ENCODE measurements at regions not wholly inside any gene's neighbourhood (a gene's known extent, or its start where the extent isn't known, plus 50 kb on each side); places are given as distances from the start of the nearest gene placed in this dataset.
"Not testable (repeated sequence)": the region's sequence is repeated elsewhere in the genome, so short reads cannot be mapped to it uniquely, and the experiment has no call there.

- Mint-ChIP-seq H3K4me1 (no peaks in the 10 kb centered on the region), H3K9me3 (peaks cover 4% of the 10 kb centered on the region), H3K36me3 (ENCODE audit: low read depth) (no peaks in the 10 kb centered on the region), H3K27me3 (peaks cover 26% of the 10 kb centered on the region), H3K27ac (no peak overlapping the region), H3K4me3 (no peak overlapping the region)
- no peak for ATAC-seq (replicated peaks)
Measured at GRCh38 chr3:72036899-72037298, 252.0 kb upstream of the PROK2 start.

GRCh38 chr3:72035606-72036005, 250.7 kb upstream of the PROK2 start:
- no peak for ATAC-seq (replicated peaks)
- no peaks in the 10 kb centered on the region for H3K4me1 Mint-ChIP-seq
- no peak overlapping the region for H3K27ac Mint-ChIP-seq
- no peak overlapping the region for H3K4me3 Mint-ChIP-seq
- H3K36me3 Mint-ChIP-seq (ENCODE audit: low read depth): no peaks in the 10 kb centered on the region
- peaks cover 24% of the 10 kb centered on the region for H3K27me3 Mint-ChIP-seq
- H3K9me3 Mint-ChIP-seq: peaks cover 4% of the 10 kb centered on the region

GRCh38 chr3:72034986-72035385, 250.0 kb upstream of the PROK2 start:
- Mint-ChIP-seq H3K9me3 (peaks cover 4% of the 10 kb centered on the region), H3K27me3 (peaks cover 20% of the 10 kb centered on the region), H3K4me1 (no peaks in the 10 kb centered on the region), H3K4me3 (no peak overlapping the region), H3K27ac (no peak overlapping the region), H3K36me3 (ENCODE audit: low read depth) (no peaks in the 10 kb centered on the region)
- peak; percentile 28 for ATAC-seq (replicated peaks)

GRCh38 chr3:72033666-72034428, 248.9 kb upstream of the PROK2 start:
- Mint-ChIP-seq H3K36me3 (ENCODE audit: low read depth) (no peaks in the 10 kb centered on the region), H3K27me3 (peaks cover 20% of the 10 kb centered on the region), H3K9me3 (peaks cover 4% of the 10 kb centered on the region), H3K4me1 (no peaks in the 10 kb centered on the region), H3K4me3 (no peak overlapping the region), H3K27ac (no peak overlapping the region)
- ATAC-seq (replicated peaks): peak; percentile 39

GRCh38 chr3:72032441-72033135, 247.6 kb upstream of the PROK2 start:
- Mint-ChIP-seq H3K4me1 (no peaks in the 10 kb centered on the region), H3K4me3 (no peak overlapping the region), H3K27ac (no peak overlapping the region), H3K36me3 (ENCODE audit: low read depth) (no peaks in the 10 kb centered on the region), H3K9me3 (peaks cover 3% of the 10 kb centered on the region), H3K27me3 (peaks cover 16% of the 10 kb centered on the region)
- ATAC-seq (replicated peaks): no peak

GRCh38 chr3:72031581-72031980, 246.6 kb upstream of the PROK2 start:
- ATAC-seq (replicated peaks): peak; percentile 62
- Mint-ChIP-seq H3K27ac (no peak overlapping the region), H3K27me3 (peaks cover 13% of the 10 kb centered on the region), H3K4me1 (no peaks in the 10 kb centered on the region), H3K9me3 (no peaks in the 10 kb centered on the region), H3K36me3 (ENCODE audit: low read depth) (no peaks in the 10 kb centered on the region), H3K4me3 (no peak overlapping the region)

- H3K36me3 Mint-ChIP-seq (ENCODE audit: low read depth); H3K4me3 Mint-ChIP-seq: not testable (repeated sequence)
Measured at GRCh38 chr3:72030296-72030695, 245.3 kb upstream of the PROK2 start.

GRCh38 chr3:72028726-72029125, 243.8 kb upstream of the PROK2 start:
- H3K4me1 Mint-ChIP-seq; H3K9me3 Mint-ChIP-seq; H3K27me3 Mint-ChIP-seq; H3K36me3 Mint-ChIP-seq (ENCODE audit: low read depth); ATAC-seq (replicated peaks); H3K27ac Mint-ChIP-seq; H3K4me3 Mint-ChIP-seq: not testable (repeated sequence)

More at GRCh38 chr3:72030296-72030695, 245.3 kb upstream of the PROK2 start:
- not testable (repeated sequence) for H3K4me1 Mint-ChIP-seq; H3K27me3 Mint-ChIP-seq; ATAC-seq (replicated peaks); H3K9me3 Mint-ChIP-seq; H3K27ac Mint-ChIP-seq

GRCh38 chr3:72028307-72028706, 243.4 kb upstream of the PROK2 start:
- not testable (repeated sequence) for H3K27me3 Mint-ChIP-seq; H3K9me3 Mint-ChIP-seq; ATAC-seq (replicated peaks); H3K4me3 Mint-ChIP-seq; H3K27ac Mint-ChIP-seq; H3K36me3 Mint-ChIP-seq (ENCODE audit: low read depth); H3K4me1 Mint-ChIP-seq

GRCh38 chr3:72027728-72028127, 242.8 kb upstream of the PROK2 start:
- not testable (repeated sequence) for H3K27me3 Mint-ChIP-seq; H3K4me1 Mint-ChIP-seq; H3K36me3 Mint-ChIP-seq (ENCODE audit: low read depth); H3K9me3 Mint-ChIP-seq; H3K27ac Mint-ChIP-seq; H3K4me3 Mint-ChIP-seq; ATAC-seq (replicated peaks)

GRCh38 chr3:72022027-72022426, 237.1 kb upstream of the PROK2 start:
- no peak overlapping the region for H3K4me3 Mint-ChIP-seq
- peaks cover 7% of the 10 kb centered on the region for H3K27me3 Mint-ChIP-seq
- no peaks in the 10 kb centered on the region for H3K9me3 Mint-ChIP-seq
- no peaks in the 10 kb centered on the region for H3K36me3 Mint-ChIP-seq (ENCODE audit: low read depth)
- H3K4me1 Mint-ChIP-seq: no peaks in the 10 kb centered on the region
- peak overlapping the region; percentile 7 for H3K27ac Mint-ChIP-seq
- ATAC-seq (replicated peaks): no peak

GRCh38 chr3:72021531-72021930, 236.6 kb upstream of the PROK2 start:
- H3K27ac Mint-ChIP-seq: peak overlapping the region; percentile 7
- H3K4me3 Mint-ChIP-seq: no peak overlapping the region
- H3K27me3 Mint-ChIP-seq: peaks cover 8% of the 10 kb centered on the region
- no peaks in the 10 kb centered on the region for H3K4me1 Mint-ChIP-seq
- H3K9me3 Mint-ChIP-seq: no peaks in the 10 kb centered on the region
- ATAC-seq (replicated peaks): no peak
- H3K36me3 Mint-ChIP-seq (ENCODE audit: low read depth): no peaks in the 10 kb centered on the region

GRCh38 chr3:72018343-72018984, 233.5 kb upstream of the PROK2 start:
- Mint-ChIP-seq H3K27ac (no peak overlapping the region), H3K4me1 (no peaks in the 10 kb centered on the region), H3K36me3 (ENCODE audit: low read depth) (no peaks in the 10 kb centered on the region), H3K9me3 (no peaks in the 10 kb centered on the region), H3K27me3 (peaks cover 17% of the 10 kb centered on the region), H3K4me3 (no peak overlapping the region)
- ATAC-seq (replicated peaks): peak; percentile 40

GRCh38 chr3:72017935-72018334, 233.0 kb upstream of the PROK2 start:
- ATAC-seq (replicated peaks): no peak
- Mint-ChIP-seq H3K27me3 (peaks cover 20% of the 10 kb centered on the region), H3K36me3 (ENCODE audit: low read depth) (no peaks in the 10 kb centered on the region), H3K27ac (no peak overlapping the region), H3K4me3 (no peak overlapping the region), H3K4me1 (no peaks in the 10 kb centered on the region), H3K9me3 (no peaks in the 10 kb centered on the region)

- Mint-ChIP-seq H3K4me1 (no peaks in the 10 kb centered on the region), H3K27ac (no peak overlapping the region), H3K36me3 (ENCODE audit: low read depth) (no peaks in the 10 kb centered on the region), H3K4me3 (no peak overlapping the region), H3K27me3 (peaks cover 23% of the 10 kb centered on the region), H3K9me3 (no peaks in the 10 kb centered on the region)
- no peak for ATAC-seq (replicated peaks)
Measured at GRCh38 chr3:72017311-72017710, 232.4 kb upstream of the PROK2 start.

Data from activated T-helper 17 cell treated with anti-CD3 and anti-CD28 coated beads, Interleukin-2, amount 50 U/mL, for 72 hours (primary cell).